ENCODE measurements at regions not wholly inside any gene's neighbourhood (a gene's known extent, or its start where the extent isn't known, plus 50 kb on each side); places are given as distances from the start of the nearest gene placed in this dataset.

GRCh38 chr5:117379521-117379920 lies 804.9 kb upstream of the SEMA6A start (continued):
- TF ChIP-seq BCL11A (IDR thresholded peaks at IDR 0.05; ENCODE audit: low read depth, low read length) (no peak), SMARCA5 (IDR thresholded peaks at IDR 0.05) (no peak), PKNOX1 (IDR thresholded peaks at IDR 0.05) (no peak), CBX5 (IDR thresholded peaks at IDR 0.05; ENCODE audit: low read depth) (no peak), MAX (IDR thresholded peaks at IDR 0.05; ENCODE audit: low read depth, low read length) (no peak), BCL3 (IDR thresholded peaks at IDR 0.05; ENCODE audit: borderline replicate concordance, insufficient read depth, low read depth, low read length, poor library complexity, severe bottlenecking) (no peak)

GRCh38 chr5:117376748-117377147 lies 802.1 kb upstream of the SEMA6A start:
- POLR2A ChIA-PET = no interaction called here
- Histone ChIP-seq H3K9me3 (replicated peaks; ENCODE audit: control insufficient read depth, insufficient read depth, low read length) (no peaks in the 10 kb centered on the region), H3K27me3 (replicated peaks in 1 of 2; ENCODE audit: control insufficient read depth in 2 of 2, insufficient read depth in 2 of 2, low read length in 1 of 2) (no peaks in the 10 kb centered on the region), H3K4me1 (ENCODE audit: control insufficient read depth, insufficient read depth, low read length) (no peaks in the 10 kb centered on the region), H3K36me3 (ENCODE audit: control insufficient read depth in 2 of 2, insufficient read depth in 2 of 2, low read length in 1 of 2) (no peaks in the 10 kb centered on the region), H3K4me2 (ENCODE audit: control insufficient read depth, insufficient read depth) (no peak overlapping the region), H3K27ac (ENCODE audit: control insufficient read depth, insufficient read depth) (no peak overlapping the region), H3K9ac (ENCODE audit: control insufficient read depth, insufficient read depth, low read length) (no peak overlapping the region), H3K79me2 (ENCODE audit: control insufficient read depth, insufficient read depth, low read length) (no peaks in the 10 kb centered on the region), H3K4me3 (no peak overlapping the region), H2AFZ (ENCODE audit: control insufficient read depth, low read depth, low read length) (no peak overlapping the region), H4K20me1 (ENCODE audit: control insufficient read depth, insufficient read depth) (no peaks in the 10 kb centered on the region)
- no TSS peak for BruUV-seq (replicated peaks)
- ATAC-seq = no peak
- DNase-seq (ENCODE audit: low read depth, low spot score) = no peak
- no peak for FAIRE-seq
- 6% methylated on average over 2 of the region's 2 CpGs for WGBS (ENCODE audit: insufficient coverage, insufficient replicate concordance, low lambda C conversion rate, missing lambda C conversion rate)
- RAD21 ChIA-PET (ENCODE audit: unreplicated experiment) = no interaction called here
- in situ Hi-C loops (cut with MboI) (no loop called here), intact Hi-C loops (cut with micrococcal nuclease; ENCODE audit: unreplicated experiment) (no loop called here)
- TF ChIP-seq RAD21 (IDR thresholded peaks at IDR 0.05; ENCODE audit: insufficient read depth, low read depth, low read length) = no peak
- no peak for TF ChIP-seq ATF2 (IDR thresholded peaks at IDR 0.05; ENCODE audit: low read length)
- no peak for TF ChIP-seq BACH1 (IDR thresholded peaks at IDR 0.05; ENCODE audit: borderline replicate concordance)
- no peak for TF ChIP-seq KDM1A (IDR thresholded peaks at IDR 0.05; ENCODE audit: borderline replicate concordance)
- TF ChIP-seq GABPA (IDR thresholded peaks at IDR 0.05; ENCODE audit: low read depth) = no peak
- no peak for TF ChIP-seq POLR2AphosphoS5 (IDR thresholded peaks at IDR 0.05; ENCODE audit: low read length)
- TF ChIP-seq TARDBP (IDR thresholded peaks at IDR 0.05; ENCODE audit: borderline replicate concordance) = no peak
- TF ChIP-seq NFYB (IDR thresholded peaks at IDR 0.05; ENCODE audit: insufficient read depth, low read depth, low read length) = no peak
- no peak for TF ChIP-seq RELA (IDR thresholded peaks at IDR 0.05; ENCODE audit: borderline replicate concordance, partially characterized antibody)
- no peak for TF ChIP-seq SREBF1 (IDR thresholded peaks at IDR 0.05; ENCODE audit: low read length)
- TF ChIP-seq MEF2A (IDR thresholded peaks at IDR 0.05; ENCODE audit: insufficient read depth, low read depth, low read length) = no peak
- SMC1A ChIA-PET (ENCODE audit: uncharacterized antibody, unreplicated experiment) = no interaction called here
- CTCF ChIA-PET = no interaction called here

All from GM12878 (cell line).